ENCODE measurements at regions not wholly inside any gene's neighbourhood (a gene's known extent, or its start where the extent isn't known, plus 50 kb on each side); places are given as distances from the start of the nearest gene placed in this dataset.
A peak's percentile ranks its signal among the peaks of the same experiment; 100 is the strongest.

DNA sequence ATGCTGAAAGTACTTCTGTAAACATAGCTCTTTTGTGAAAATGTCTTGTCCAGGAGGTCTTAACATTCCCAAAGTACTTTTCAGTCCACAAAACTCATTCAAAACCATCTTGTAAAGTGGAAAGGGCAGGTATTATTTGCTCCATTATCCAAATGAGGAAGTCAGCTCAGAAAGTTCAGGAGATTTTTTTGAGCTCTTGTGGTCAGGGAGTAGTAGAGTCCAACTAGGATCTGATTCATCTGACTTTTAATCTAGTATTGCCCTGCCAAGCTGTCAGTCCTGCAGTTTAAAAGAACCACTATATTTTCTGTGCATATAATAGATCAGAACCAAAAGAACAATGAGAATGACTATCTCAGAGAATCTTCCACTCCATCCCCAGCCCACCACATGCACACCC, 83.5 kb downstream of the FOXB1 start:
- DNase-seq (ENCODE audit: low spot score in 2 of 2, unreplicated experiment in 2 of 2) = no peak
- peaks cover 19% of the 10 kb centered on the region for H3K27me3 Mint-ChIP-seq (ENCODE audit: low read depth)
- no peaks in the 10 kb centered on the region for H3K36me3 Mint-ChIP-seq
- TF ChIP-seq, protein P1, sequence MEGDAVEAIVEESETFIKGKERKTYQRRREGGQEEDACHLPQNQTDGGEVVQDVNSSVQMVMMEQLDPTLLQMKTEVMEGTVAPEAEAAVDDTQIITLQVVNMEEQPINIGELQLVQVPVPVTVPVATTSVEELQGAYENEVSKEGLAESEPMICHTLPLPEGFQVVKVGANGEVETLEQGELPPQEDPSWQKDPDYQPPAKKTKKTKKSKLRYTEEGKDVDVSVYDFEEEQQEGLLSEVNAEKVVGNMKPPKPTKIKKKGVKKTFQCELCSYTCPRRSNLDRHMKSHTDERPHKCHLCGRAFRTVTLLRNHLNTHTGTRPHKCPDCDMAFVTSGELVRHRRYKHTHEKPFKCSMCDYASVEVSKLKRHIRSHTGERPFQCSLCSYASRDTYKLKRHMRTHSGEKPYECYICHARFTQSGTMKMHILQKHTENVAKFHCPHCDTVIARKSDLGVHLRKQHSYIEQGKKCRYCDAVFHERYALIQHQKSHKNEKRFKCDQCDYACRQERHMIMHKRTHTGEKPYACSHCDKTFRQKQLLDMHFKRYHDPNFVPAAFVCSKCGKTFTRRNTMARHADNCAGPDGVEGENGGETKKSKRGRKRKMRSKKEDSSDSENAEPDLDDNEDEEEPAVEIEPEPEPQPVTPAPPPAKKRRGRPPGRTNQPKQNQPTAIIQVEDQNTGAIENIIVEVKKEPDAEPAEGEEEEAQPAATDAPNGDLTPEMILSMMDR (IDR thresholded peaks at IDR 0.05; ENCODE audit: unreplicated experiment) = no peak
- no peak overlapping the region for H3K27ac Mint-ChIP-seq
- H3K9me3 Mint-ChIP-seq = peaks cover 9% of the 10 kb centered on the region
- no peak overlapping the region for H3K4me3 Mint-ChIP-seq
- H3K4me1 Mint-ChIP-seq = peaks cover 33% of the 10 kb centered on the region

DNA sequence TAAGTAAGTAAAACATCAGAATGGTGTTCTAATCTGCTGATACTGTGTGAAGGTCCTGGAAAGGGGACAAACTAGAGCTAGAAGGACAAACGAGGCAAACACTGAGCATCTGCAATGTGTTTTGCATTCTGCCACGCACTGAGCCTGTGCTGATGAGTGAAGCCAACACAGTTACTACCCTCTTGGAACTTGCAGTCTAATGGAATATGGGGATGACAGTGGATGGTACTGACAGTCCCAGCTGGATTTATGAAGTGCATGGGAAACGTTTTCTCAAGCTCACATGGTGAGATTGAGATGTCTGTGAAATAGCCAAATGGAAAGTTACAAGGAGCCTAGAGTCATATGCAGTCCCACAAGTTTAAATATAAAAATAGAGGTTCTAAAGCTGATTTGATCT, 86.6 kb downstream of the FOXB1 start:
- no peaks in the 10 kb centered on the region for H3K36me3 Mint-ChIP-seq
- peaks cover 27% of the 10 kb centered on the region for H3K27me3 Mint-ChIP-seq (ENCODE audit: low read depth)
- no peak for DNase-seq (ENCODE audit: low spot score in 2 of 2, unreplicated experiment in 2 of 2)
- peaks cover 9% of the 10 kb centered on the region for H3K9me3 Mint-ChIP-seq
- TF ChIP-seq, protein P1 (IDR thresholded peaks at IDR 0.05; ENCODE audit: unreplicated experiment) = no peak
- no peak overlapping the region for H3K27ac Mint-ChIP-seq
- H3K4me3 Mint-ChIP-seq = no peak overlapping the region
- H3K4me1 Mint-ChIP-seq = peaks cover 37% of the 10 kb centered on the region

DNA sequence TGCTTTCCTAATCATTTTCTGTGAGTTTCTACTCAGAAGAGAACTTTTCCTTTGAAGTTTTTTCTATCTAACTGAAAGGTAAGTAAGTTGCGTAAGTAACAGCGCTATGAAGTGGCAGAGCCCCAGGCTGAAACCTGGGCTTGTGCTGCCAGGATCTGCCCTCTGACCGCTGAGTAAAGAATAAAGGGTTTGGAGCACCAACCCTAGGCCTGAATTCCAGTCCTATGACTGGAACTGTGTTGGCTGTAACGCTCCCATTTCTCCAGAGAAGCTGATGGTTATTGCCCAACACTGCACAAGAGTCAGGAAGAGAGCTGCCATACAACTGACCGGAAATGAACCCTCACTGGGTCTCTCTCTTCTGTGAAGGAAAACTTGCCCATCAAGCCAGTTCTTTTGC, 87.0 kb downstream of the FOXB1 start:
- H3K9me3 Mint-ChIP-seq = peaks cover 10% of the 10 kb centered on the region
- peaks cover 25% of the 10 kb centered on the region for H3K27me3 Mint-ChIP-seq (ENCODE audit: low read depth)
- peak overlapping the region; percentile 68 for H3K27ac Mint-ChIP-seq
- H3K4me3 Mint-ChIP-seq = no peak overlapping the region
- no peak for DNase-seq (ENCODE audit: low spot score in 2 of 2, unreplicated experiment in 2 of 2)
- H3K4me1 Mint-ChIP-seq = peaks cover 37% of the 10 kb centered on the region
- TF ChIP-seq, protein P1 (IDR thresholded peaks at IDR 0.05; ENCODE audit: unreplicated experiment) = no peak
- no peaks in the 10 kb centered on the region for H3K36me3 Mint-ChIP-seq

- Mint-ChIP-seq H3K4me3 (no peak overlapping the region), H3K27me3 (ENCODE audit: low read depth) (peaks cover 28% of the 10 kb centered on the region), H3K9me3 (peaks cover 16% of the 10 kb centered on the region), H3K4me1 (peaks cover 33% of the 10 kb centered on the region), H3K36me3 (no peaks in the 10 kb centered on the region), H3K27ac (peak overlapping the region; percentile 68)
- TF ChIP-seq, protein P1 (IDR thresholded peaks at IDR 0.05; ENCODE audit: unreplicated experiment) = no peak
- no peak for DNase-seq (ENCODE audit: low spot score in 2 of 2, unreplicated experiment in 2 of 2)
These were observed 87.8 kb downstream of the FOXB1 start for GRCh38 chr15:60091911-60092310.

GRCh38 chr15:60093273-60094067, 89.4 kb downstream of the FOXB1 start:
- TF ChIP-seq, protein P1 (IDR thresholded peaks at IDR 0.05; ENCODE audit: unreplicated experiment) = no peak
- no peak for DNase-seq (ENCODE audit: low spot score in 2 of 2, unreplicated experiment in 2 of 2)
- Mint-ChIP-seq H3K36me3 (no peaks in the 10 kb centered on the region), H3K4me3 (no peak overlapping the region), H3K9me3 (peaks cover 16% of the 10 kb centered on the region), H3K27me3 (ENCODE audit: low read depth) (peaks cover 22% of the 10 kb centered on the region), H3K27ac (no peak overlapping the region), H3K4me1 (peaks cover 27% of the 10 kb centered on the region)
